GM18517 (cell line): ENCODE measurements at regions not wholly inside any gene's neighbourhood (a gene's known extent, or its start where the extent isn't known, plus 50 kb on each side); places are given as distances from the start of the nearest gene placed in this dataset.
A peak's percentile ranks its signal among the peaks of the same experiment; 100 is the strongest.

Source experiments
- ATAC-seq: cut with Tn5 transposase; IDR thresholded peaks from one replicate; pipeline ENCODE4 v1.9.1; 2021; ENCODE audit warnings: mild to moderate bottlenecking, moderate library complexity; ENCODE audit not compliant: unreplicated experiment

DNA sequence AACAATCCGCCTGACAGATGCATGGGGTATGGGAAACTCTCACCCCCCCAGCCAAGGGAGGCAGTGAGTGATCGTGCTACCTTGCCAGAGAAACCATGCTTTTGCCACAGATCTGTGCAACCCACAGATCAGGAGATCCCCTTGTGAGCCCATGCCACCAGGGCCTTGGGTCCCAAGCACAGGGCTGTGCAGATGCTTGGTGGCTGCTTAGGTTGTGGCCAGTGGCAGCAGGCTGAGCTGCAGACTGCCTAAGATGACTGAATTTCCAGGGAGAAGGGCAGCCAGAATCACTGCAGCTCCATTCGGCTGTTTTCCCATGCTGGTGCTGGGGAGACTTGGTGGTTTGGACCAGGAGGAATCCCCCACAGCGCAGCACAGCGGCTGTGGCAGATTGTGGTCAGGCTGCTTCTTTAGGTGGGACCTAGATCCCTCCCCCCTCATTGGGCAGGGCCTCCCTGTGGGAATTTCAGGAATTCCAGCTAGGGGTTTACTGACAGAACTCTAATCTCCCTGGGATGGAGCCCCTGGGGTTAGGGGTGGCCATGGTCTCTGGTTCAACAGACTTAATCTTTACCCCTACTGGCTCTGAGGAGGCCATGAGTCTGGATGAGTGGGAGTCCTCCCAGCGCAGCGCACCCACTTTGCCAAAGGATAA, 264.6 kb upstream of the DAAM1 start:
- no peak for ATAC-seq

DNA sequence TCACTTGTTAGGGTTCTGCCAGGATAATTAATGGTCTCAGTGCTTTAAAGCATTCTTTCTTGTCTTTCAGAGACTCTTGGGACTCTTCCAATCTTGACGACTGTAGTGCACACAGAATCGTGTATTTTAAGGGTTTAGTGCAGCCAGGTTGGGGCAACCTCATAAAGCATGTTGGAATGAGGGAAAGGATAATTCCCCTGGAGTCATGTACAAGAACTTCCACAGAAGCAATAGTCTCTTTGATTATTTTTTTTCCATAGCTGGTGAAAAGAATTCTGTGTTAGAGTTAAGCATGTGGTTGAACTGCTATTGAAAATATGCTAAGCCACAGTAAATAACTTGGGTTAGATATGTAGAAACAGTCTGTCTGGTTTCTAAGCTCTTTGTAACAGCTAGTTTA, 246.8 kb upstream of the DAAM1 start:
- no peak for ATAC-seq

DNA sequence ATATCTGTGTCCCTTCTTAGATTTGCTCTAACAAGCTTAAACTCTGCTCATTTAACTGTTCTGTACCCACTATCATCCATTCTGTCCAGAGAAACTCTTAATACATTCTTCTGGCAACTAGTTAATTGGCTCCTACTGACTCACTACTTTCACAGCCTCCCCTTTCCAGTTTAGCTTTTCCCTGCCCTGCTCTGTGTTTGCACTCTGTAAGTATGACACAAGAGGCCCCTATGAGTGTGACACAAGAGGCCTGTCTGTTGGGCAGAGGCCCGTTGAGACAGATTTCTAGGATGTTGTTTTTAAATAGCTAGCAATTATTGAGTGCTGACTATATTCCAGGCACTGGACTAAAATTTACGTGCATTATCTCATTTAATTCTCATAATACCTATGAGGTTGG, 246.0 kb upstream of the DAAM1 start:
- no peak for ATAC-seq

DNA sequence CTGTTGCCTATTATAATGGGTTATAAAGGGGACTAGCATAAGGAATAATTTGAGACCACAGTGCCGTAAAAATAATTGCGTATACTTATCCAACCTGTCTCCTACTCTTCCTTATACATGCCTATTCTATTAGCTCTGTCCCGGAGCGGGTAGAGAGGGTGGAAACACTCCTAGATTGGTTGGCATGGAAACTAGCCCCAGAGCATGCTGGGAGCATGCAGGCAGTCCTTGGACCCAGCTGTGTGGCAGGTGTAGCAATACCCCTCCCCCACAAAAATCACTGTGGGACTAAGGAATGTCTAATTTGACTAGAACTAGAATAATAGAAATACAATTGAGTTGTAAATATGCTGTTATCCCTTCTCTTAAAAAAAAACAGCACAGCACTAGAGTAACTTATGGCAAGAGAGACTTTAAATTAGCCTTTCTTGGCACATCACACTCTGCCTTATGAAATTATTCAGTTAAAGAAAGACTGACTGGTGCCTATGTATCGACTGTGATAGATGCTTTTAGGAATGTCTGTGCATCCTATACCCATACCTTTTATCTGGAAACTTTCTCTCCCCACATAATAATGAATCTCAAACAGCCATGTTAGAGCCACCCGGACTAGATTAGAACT, 244.0 kb upstream of the DAAM1 start:
- ATAC-seq, result no peak

DNA sequence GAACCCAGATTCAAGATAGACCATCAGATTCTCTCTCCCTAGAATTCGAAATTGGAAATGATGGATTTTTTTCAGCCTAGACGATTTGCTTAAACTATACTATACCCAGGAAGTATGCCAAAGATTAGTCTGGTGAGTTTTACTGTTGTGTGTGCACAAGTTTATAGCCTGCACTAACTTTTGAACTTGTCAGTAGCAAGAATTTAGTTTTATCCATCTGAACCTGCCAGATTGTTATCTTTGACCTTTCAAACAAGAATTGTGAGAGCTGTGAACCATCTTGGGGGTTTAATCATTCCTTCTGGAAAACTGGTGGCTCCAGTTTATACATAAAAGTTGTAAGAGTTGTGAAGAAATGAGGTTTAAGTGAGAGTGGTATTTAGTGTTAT, 243.5 kb upstream of the DAAM1 start:
- no peak for ATAC-seq

DNA sequence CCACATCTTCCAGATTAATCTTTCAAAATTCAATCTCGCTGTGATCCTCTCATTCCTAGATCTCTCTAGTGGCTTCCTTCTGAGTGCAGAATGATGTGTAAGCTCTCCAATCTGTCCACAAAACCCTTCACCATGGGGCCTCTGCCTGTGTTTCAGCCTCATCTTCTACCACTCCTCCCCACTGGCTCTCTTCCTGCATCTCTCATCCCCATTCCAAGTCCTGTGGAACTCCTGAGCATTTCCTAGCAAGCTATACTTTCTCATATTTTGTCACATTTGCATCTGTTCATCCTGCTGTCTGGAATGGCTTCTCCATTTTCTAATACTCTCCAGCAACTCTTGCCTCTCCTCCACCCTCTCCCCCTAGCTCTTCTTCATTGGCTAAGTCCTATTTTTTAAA, 242.0 kb upstream of the DAAM1 start:
- ATAC-seq, result no peak

DNA sequence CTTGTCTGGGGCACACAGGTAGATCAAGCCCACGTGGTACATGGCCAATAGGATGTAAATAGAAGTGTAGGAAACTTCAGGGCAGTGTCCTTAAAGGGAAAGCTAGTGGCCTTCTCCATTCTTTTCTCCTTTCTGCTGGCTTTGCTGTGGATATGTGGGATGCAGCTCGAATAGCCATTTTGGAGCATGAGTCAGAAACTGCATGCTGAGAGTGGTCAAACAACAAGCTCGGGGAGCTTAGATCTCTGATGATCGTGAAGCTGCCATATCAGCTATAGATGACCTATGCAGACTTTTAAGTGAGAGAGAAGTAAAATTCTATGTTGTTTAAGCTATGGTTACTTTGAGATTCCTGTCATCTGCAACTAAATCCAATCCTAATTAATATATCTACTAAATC, 241.3 kb upstream of the DAAM1 start:
- ATAC-seq, result no peak

DNA sequence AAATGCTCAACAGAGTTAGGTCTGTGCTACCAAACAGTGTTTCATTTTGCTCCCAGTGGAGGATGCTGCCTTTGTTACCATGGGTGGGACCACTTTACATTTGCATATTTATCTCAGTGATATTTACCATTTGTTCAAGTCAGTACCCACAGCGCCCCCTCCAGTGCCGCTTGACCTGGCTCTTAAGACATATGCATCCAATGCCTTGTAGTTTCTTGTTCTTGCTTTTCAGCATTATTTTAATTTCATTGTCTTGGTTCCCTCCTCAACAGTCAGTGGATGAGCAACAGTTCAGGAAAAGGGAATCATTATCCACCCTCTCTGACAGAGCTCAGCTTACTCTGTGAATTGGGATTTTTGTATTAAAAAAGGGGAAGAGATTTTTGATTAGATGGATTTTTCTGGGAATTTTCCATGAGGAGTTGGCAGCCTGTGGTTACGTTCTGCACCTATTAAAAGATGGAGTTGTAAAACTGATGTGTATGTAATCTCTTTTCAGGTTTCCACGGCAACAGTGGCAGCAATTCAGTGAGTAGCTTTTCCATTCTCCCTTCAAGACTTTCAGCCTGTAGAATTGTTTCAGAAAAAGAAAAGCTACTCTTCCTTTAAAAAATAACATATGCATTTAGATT, 240.5 kb upstream of the DAAM1 start:
- ATAC-seq, result no peak

DNA sequence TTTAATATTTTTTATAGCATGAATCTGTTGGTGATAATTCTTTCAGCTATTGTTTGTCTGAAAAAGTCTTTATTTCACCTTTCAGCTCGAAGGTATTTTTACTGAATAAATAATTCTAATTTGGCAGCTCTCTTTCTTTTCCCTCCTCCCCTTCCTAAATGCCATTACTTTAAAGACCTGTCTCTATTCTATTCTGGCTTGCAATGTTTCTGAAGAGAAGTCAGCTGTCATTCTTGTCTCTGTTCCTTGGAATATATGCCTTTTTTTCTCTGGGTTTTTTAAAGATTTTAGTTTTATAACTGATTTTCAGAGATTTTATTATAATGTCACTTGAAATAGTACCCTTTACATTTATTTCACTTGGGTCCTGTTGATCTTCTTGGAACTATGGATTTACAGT, 237.9 kb upstream of the DAAM1 start:
- no peak for ATAC-seq

DNA sequence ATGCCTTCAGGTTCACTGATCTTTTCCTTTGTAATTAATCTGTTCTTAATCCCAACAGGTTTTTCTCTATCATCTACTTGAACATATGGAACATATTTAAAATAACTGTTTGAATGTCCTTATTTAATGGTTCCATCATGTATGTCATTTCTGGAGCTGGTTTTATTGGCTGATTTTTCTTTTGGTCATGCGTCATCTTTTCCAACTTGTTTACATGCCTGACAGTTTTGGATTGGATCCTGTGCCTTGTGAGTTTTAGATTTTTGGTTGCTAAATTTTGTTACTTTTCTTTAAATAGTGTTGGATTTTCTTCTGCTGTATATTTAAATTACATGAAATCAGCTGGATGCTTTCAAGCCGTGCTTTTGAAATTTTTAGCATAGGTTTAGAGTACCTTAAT, 237.3 kb upstream of the DAAM1 start:
- ATAC-seq, result no peak

DNA sequence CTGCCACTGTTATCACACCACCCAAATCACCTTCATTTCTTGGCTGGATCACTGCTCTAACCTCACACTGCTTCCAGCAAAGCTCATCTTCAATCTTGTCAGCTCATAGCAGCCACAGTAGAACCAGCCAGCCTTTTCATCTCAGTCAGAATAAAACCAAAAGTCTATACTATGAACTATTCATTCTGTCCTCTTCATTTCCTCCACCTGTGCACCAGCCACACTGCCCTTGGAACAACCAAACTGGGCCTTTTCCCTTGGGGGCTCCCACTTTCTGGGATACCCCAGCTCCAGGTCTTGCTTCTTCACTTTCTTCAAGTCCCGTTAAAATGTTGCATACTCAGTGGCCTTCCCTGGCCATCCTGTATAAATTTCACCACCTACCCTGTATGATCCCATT, 234.4 kb upstream of the DAAM1 start:
- no peak for ATAC-seq

DNA sequence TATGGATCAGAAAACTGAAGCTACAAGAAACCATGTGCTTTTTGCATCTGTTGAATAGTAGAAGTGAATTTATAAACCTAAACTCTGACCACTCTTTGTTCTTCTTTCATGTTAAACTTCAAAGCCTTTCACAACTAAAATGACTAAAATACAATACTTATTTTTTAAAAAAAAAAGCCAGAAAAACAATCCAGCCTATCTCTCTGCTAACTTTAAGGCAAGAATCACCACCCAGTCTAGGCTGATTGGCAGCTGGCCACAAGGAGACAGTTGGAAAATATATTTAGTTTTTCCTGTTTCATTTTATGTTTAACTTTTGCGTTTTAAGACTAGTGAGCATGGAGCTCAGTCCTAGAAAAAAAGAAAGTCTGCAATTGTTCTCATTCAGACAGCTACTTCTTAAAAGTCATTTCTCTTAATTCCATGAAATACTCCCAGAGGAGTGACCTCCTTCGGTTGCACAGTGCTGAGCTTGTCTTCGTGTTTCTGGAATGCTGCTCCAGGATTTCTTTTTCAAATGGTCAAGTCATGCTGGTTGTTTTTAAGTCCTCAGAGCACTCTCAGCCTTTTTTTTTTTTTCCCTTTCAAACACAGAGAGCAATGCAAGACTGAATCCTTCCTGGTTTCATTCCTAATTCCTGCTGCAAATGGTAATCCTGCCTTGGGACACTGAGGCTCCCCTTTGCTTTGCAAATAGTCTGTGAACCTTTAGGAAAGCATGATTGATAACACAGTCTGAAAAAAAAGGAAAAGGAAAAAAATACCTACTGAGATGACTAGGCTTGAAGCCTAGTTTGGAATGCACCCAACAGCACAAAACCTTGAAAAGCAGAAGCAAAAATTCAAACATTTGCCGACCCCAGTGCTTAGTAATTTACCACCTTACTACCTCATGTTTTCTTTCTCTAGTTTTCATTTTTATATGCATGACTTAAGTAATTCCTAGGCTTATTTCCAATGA, 233.3 kb upstream of the DAAM1 start:
- ATAC-seq, result peak; percentile 50

DNA sequence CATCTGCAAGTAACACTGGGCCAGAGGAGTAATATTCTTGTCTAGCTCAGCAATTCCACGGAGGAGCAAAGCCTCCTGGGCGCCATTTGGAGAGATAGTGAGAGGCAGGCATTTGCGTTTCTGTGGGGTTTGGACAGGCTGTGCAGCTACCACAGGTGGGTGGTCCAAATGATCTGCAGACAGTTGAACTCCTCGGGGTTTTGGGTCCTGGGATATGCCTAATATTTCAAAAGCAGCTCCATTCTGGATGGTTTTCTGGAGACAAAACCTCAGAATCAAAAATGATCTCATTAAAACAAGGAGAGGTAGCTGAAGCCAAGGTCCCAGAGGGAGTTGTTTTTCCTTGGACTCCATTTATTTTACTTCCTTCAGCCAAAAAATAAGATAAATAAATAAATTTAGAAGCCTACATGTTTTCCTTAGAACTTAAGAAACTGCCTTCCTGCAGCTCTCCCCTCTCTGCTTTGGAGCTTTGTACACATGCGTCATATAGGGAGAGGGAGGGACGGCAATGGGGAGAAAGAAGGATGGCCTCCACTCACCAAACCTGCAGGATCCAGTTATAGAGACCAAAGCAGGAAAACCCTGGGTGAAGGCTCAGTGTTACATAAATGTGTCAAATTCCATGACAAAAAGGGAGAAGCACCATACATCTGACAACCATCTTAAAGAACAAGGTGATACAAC, 227.3 kb upstream of the DAAM1 start:
- ATAC-seq, result no peak

DNA sequence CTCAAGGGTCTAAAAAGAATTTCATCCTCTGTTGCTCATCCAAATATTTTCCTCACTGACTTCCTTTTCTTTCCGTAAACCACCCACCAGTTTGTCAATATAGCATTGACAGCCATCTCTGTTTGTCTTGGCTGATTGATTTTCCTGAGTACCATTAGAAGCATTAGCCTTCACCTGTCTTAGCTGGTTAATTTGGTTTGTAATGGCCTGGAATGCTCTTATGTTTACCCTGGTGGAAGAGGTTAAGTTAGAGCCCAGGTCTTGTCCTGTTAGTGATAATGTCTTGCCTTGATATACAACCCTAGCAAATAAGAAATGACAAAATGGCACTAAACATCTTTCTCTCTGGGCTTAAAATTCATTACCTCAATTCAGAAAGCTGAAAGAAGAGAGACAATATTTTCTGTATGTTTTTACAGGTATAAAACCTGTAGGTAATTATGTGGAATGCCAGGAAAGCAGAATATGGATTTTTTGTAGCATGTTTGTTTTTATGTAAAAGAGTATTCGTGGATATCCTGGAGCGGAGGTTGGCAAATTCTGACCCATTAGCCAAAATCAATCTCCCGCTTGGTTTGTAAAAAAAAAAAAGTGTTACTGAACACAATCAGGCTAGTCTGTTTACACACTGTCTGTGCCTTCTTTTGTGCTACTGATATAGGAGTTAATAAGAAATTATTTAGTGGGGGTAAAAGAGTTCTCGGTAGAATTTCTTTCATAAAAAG, 224.4 kb upstream of the DAAM1 start:
- no peak for ATAC-seq

DNA sequence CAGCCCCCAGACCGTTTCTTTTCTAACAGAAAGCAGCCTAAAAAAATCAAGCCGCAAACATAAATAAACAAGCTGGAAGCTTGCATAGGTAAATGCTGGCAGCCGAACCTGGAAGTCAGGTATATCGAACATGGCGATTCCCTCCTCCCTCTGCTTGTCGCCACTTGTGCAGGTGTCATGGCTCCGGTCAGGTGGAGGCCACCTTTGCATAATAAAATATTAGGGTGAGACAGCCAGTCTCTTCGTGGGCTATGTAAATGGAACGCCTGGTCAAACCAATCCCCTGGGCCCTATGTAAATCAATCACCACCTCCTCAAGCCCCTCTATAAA, 223.9 kb upstream of the DAAM1 start:
- no peak for ATAC-seq

DNA sequence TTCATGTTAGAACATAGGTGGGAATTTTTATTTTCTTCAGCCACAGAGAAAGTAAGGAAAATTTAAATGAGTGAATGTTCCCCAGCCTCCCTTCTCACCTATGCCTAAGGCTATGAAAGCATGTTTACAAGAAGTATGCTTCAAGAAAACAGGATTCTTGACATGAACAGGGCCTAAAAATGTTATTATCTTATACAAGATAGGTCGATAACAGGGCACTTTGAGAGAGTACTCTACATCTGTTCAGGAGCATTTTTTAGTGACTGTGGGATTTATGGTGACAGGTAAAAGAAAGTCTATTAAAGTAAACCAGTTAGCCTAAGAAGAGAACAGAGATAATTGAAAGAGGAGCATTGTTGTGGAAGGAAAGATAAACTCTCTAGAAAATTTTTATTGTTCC, 222.9 kb upstream of the DAAM1 start:
- ATAC-seq, result no peak

DNA sequence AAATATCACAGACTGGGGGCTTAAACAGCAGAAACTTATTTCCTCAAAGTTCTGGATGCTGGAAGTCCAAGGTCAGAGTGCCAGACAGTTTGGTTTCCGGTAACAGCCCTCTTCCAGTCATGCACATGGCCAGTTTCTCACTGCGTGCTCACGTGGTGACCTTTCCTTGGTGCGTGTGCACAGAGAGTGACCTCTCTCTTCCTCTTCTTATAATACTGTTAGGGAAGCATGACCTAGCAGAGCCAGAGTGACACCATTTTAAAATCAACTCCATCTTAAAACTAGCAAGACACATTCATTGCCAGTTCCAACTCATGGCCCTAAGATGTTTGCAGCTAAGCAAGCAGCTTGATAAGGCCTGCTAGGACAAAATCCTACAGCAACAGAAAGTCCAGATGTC, 221.5 kb upstream of the DAAM1 start:
- no peak for ATAC-seq

DNA sequence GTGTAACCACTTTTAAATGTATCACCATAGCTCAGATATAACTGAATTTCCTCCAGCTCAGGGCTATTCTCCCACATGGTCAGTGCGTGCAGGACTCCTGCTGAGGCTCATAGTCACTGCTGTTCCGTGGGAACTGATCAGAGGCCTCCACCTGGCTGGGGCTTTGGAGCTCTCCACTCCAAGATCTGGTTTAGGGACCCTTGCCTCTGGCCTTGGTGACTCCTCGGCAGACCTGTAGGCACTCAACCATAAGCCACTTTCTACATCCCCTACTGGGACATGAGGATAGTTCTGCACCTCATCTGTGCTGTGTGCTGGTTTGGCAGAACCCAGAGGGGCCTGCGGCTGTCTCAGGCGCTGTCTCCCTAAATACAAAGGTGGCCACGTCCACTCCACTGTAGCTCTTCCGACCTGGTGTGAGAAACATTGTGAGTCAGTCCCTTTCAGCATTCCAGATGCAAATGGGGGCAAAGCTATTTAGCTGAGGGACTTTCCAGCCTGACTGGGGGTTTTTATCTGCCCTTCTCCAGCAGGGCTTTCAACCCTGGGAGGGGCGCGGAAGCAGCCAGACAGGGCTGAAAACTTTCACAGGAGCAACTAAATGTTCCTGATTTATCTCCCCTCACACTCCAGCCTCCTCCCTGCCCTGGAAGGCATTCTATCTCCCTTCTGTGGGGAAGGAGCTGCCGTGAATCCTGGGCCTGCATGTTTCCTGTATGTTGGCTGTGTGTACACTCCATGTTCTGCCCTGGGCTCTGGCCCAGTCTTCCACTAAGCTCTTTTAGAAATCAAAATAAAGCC, 218.3 kb upstream of the DAAM1 start:
- ATAC-seq, result no peak

DNA sequence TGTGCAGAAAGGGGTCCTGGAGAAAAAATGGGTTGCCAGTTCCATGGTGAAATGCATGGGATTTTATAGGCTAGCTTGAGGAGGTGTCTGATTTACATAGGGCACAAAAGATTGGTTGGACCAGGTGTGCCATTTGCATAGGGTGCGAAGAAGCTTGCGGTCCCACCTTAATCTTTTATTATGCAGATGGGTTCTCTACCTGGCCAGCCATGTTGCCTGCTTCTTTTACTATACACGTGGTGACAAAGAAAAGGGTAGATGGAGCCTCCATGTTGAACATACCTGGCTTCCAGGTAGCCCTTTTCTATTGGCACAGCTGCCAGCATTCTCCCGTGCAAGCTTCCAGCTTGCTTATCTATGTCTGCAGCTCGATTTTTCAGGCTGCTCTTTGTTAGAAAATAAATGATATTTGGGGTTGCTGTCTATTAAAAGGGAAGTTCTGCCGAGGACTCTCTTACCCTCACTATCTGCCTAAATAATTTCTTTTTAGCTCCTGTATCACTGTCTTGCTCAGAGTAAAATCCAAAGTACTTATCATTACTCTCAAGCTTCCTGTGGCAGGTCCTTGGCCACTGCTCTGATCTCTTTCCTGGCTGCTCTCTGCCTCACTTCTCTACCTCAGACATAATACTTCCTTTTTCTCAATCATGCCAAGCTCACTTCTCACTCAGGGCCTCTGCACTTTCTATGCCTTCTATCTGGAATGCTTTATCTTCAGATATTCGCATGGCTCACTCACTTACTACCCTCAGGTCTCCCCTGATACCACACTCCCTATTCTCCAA, 216.0 kb upstream of the DAAM1 start:
- no peak for ATAC-seq
